ENCODE measurements at regions not wholly inside any gene's neighbourhood (a gene's known extent, or its start where the extent isn't known, plus 50 kb on each side); places are given as distances from the start of the nearest gene placed in this dataset.

GRCh38 chr12:39124768-39125167, 219.4 kb upstream of the CPNE8 start:
- DNase-seq = no peak

- DNase-seq = no peak
These were observed 218.3 kb upstream of the CPNE8 start for GRCh38 chr12:39123580-39124253.

- DNase-seq = no peak
These were observed 217.3 kb upstream of the CPNE8 start for GRCh38 chr12:39122562-39123204.

GRCh38 chr12:39116861-39117260, 211.5 kb upstream of the CPNE8 start:
- peak; percentile 1 for DNase-seq

GRCh38 chr12:39112064-39112463, 206.7 kb upstream of the CPNE8 start:
- DNase-seq = no peak

- DNase-seq = no peak
These were observed 199.7 kb upstream of the CPNE8 start for GRCh38 chr12:39105111-39105510.

- DNase-seq = peak; percentile 36
These were observed 198.3 kb upstream of the CPNE8 start for GRCh38 chr12:39103552-39104165.

GRCh38 chr12:39102474-39103209, 197.3 kb upstream of the CPNE8 start:
- no peak for DNase-seq

GRCh38 chr12:39095636-39096330, 190.4 kb upstream of the CPNE8 start:
- no peak for DNase-seq

- DNase-seq = no peak
These were observed 176.5 kb upstream of the CPNE8 start for GRCh38 chr12:39081910-39082309.

- DNase-seq = no peak
These were observed 171.8 kb upstream of the CPNE8 start for GRCh38 chr12:39077226-39077625.

- DNase-seq = no peak
These were observed 168.7 kb upstream of the CPNE8 start for GRCh38 chr12:39074063-39074462.

- DNase-seq = no peak
These were observed 167.3 kb upstream of the CPNE8 start for GRCh38 chr12:39072658-39073057.

GRCh38 chr12:39071611-39072010, 166.2 kb upstream of the CPNE8 start:
- no peak for DNase-seq

- no peak for DNase-seq
These were observed 165.4 kb upstream of the CPNE8 start for GRCh38 chr12:39070775-39071174.

- DNase-seq = no peak
These were observed 160.1 kb upstream of the CPNE8 start for GRCh38 chr12:39065455-39065854.

- DNase-seq = no peak
These were observed 159.3 kb upstream of the CPNE8 start for GRCh38 chr12:39064708-39065107.

- no peak for DNase-seq
These were observed 157.0 kb upstream of the CPNE8 start for GRCh38 chr12:39062266-39062996.

- DNase-seq = no peak
These were observed 156.2 kb upstream of the CPNE8 start for GRCh38 chr12:39061576-39061975.

GRCh38 chr12:39048395-39048794, 143.0 kb upstream of the CPNE8 start:
- no peak for DNase-seq

- no peak for DNase-seq
These were observed 142.3 kb upstream of the CPNE8 start for GRCh38 chr12:39047539-39048262.

GRCh38 chr12:39044754-39045153, 139.4 kb upstream of the CPNE8 start:
- DNase-seq = no peak

Measured in NCI-H69 (cell line).